ENCODE measurements at regions not wholly inside any gene's neighbourhood (a gene's known extent, or its start where the extent isn't known, plus 50 kb on each side); places are given as distances from the start of the nearest gene placed in this dataset.

GRCh38 chr3:20798666-20799065, 612.7 kb upstream of the SGO1 start:
- Mint-ChIP-seq H3K4me3 (no peak overlapping the region), H3K27me3 (no peaks in the 10 kb centered on the region), H3K36me3 (no peaks in the 10 kb centered on the region), H3K27ac (no peak overlapping the region), H3K4me1 (no peaks in the 10 kb centered on the region), H3K9me3 (peaks cover 10% of the 10 kb centered on the region)
- CTCF ChIA-PET = no interaction called here
- DNase-seq = no peak

DNA sequence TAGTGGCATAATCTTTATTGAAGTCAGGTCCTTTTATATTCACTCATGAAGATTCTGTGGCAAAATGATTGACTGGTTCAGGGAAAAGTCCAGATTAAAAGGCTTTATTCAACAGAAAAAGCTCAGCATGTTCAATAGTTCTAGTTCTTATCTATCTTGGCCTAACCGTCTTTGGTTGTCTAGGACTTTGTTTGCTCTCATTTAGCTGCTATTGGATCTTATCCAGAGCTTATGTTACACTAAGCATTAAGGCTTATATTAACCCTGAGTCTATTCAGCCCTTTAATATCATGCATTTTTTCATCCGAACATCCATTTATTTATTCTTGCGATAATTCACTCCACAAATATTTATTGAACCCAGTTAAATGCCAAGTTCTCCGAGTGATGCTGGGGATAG, 601.0 kb upstream of the SGO1 start:
- Mint-ChIP-seq H3K27ac (no peak overlapping the region), H3K36me3 (no peaks in the 10 kb centered on the region), H3K27me3 (no peaks in the 10 kb centered on the region), H3K4me1 (no peaks in the 10 kb centered on the region), H3K4me3 (no peak overlapping the region), H3K9me3 (peaks cover 24% of the 10 kb centered on the region)
- CTCF ChIA-PET = no interaction called here
- DNase-seq = no peak

GRCh38 chr3:20776692-20777091, 590.7 kb upstream of the SGO1 start:
- no peak overlapping the region for H3K27ac Mint-ChIP-seq
- no peaks in the 10 kb centered on the region for H3K27me3 Mint-ChIP-seq
- DNase-seq = no peak
- H3K9me3 Mint-ChIP-seq = peaks cover 30% of the 10 kb centered on the region
- CTCF ChIA-PET = no interaction called here
- no peaks in the 10 kb centered on the region for H3K36me3 Mint-ChIP-seq
- H3K4me1 Mint-ChIP-seq = no peaks in the 10 kb centered on the region
- H3K4me3 Mint-ChIP-seq = no peak overlapping the region

GRCh38 chr3:20776286-20776685, 590.3 kb upstream of the SGO1 start:
- CTCF ChIA-PET = no interaction called here
- Mint-ChIP-seq H3K4me3 (no peak overlapping the region), H3K27me3 (no peaks in the 10 kb centered on the region), H3K9me3 (peaks cover 30% of the 10 kb centered on the region), H3K36me3 (no peaks in the 10 kb centered on the region), H3K4me1 (no peaks in the 10 kb centered on the region), H3K27ac (no peak overlapping the region)
- no peak for DNase-seq

GRCh38 chr3:20773320-20773984, 587.4 kb upstream of the SGO1 start:
- no peak for DNase-seq
- Mint-ChIP-seq H3K27ac (no peak overlapping the region), H3K36me3 (no peaks in the 10 kb centered on the region), H3K4me1 (no peaks in the 10 kb centered on the region), H3K9me3 (peaks cover 30% of the 10 kb centered on the region), H3K4me3 (no peak overlapping the region), H3K27me3 (no peaks in the 10 kb centered on the region)
- CTCF ChIA-PET = no interaction called here

DNA sequence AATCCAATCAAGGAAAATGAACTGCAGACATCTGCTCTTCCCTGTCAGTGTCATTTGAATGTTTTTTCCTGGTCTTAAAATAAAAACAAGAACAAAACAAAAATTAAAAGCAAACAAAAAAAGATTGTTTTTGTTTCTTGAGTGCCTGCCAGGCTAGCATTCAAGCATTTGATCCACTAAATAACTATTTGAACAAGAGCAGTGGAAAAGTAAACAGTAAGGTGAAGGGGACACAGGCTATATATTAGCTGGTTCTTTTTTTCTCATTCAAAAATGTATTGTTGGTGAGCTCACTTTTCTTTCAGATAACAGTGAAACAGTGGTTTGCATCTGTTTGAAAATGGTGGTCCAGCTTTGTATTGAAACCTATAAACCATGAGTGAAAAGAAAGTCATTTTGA, 586.9 kb upstream of the SGO1 start:
- H3K27ac Mint-ChIP-seq = no peak overlapping the region
- no peak overlapping the region for H3K4me3 Mint-ChIP-seq
- no peaks in the 10 kb centered on the region for H3K36me3 Mint-ChIP-seq
- no peak for DNase-seq
- no peaks in the 10 kb centered on the region for H3K4me1 Mint-ChIP-seq
- peaks cover 31% of the 10 kb centered on the region for H3K9me3 Mint-ChIP-seq
- H3K27me3 Mint-ChIP-seq = no peaks in the 10 kb centered on the region
- CTCF ChIA-PET = no interaction called here

GRCh38 chr3:20769430-20769829, 583.4 kb upstream of the SGO1 start:
- Mint-ChIP-seq H3K4me1 (no peaks in the 10 kb centered on the region), H3K4me3 (no peak overlapping the region), H3K9me3 (peaks cover 24% of the 10 kb centered on the region), H3K27me3 (no peaks in the 10 kb centered on the region), H3K27ac (no peak overlapping the region), H3K36me3 (no peaks in the 10 kb centered on the region)
- CTCF ChIA-PET = no interaction called here
- no peak for DNase-seq

GRCh38 chr3:20760981-20761380, 575.0 kb upstream of the SGO1 start:
- Mint-ChIP-seq H3K27me3 (no peaks in the 10 kb centered on the region), H3K4me3 (no peak overlapping the region), H3K9me3 (peaks cover 17% of the 10 kb centered on the region), H3K27ac (no peak overlapping the region), H3K4me1 (no peaks in the 10 kb centered on the region), H3K36me3 (no peaks in the 10 kb centered on the region)
- CTCF ChIA-PET = no interaction called here
- DNase-seq = no peak

DNA sequence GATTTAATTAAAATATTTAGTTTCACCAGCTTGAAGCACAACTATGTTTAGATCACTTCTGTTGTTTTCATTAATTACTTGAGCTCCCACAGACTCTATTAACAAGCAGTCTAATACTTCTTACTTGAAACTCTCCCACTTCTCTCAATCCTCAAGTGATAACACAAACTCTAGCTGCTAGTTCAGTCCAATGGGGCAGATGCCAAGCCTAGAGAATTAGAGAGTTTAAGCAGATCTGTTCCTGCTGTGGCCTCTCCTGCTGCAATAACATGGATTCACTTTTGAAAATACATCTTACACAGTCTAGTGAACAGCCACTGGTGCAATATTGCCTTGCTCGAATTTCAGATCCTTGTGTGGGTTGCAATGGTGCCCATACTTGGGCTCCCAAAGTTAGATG, 566.4 kb upstream of the SGO1 start:
- H3K27ac Mint-ChIP-seq = no peak overlapping the region
- no peaks in the 10 kb centered on the region for H3K4me1 Mint-ChIP-seq
- no peaks in the 10 kb centered on the region for H3K36me3 Mint-ChIP-seq
- CTCF ChIA-PET = no interaction called here
- no peaks in the 10 kb centered on the region for H3K27me3 Mint-ChIP-seq
- no peak overlapping the region for H3K4me3 Mint-ChIP-seq
- peaks cover 24% of the 10 kb centered on the region for H3K9me3 Mint-ChIP-seq
- DNase-seq = no peak

- Mint-ChIP-seq H3K9me3 (peaks cover 23% of the 10 kb centered on the region), H3K36me3 (no peaks in the 10 kb centered on the region), H3K27ac (no peak overlapping the region), H3K4me1 (no peaks in the 10 kb centered on the region), H3K27me3 (no peaks in the 10 kb centered on the region), H3K4me3 (no peak overlapping the region)
- CTCF ChIA-PET = no interaction called here
- DNase-seq = no peak
These were observed 565.3 kb upstream of the SGO1 start for GRCh38 chr3:20751296-20751695.

- CTCF ChIA-PET = no interaction called here
- Mint-ChIP-seq H3K36me3 (no peaks in the 10 kb centered on the region), H3K4me1 (no peaks in the 10 kb centered on the region), H3K4me3 (no peak overlapping the region), H3K9me3 (peaks cover 8% of the 10 kb centered on the region), H3K27me3 (no peaks in the 10 kb centered on the region), H3K27ac (no peak overlapping the region)
- DNase-seq = no peak
These were observed 561.7 kb upstream of the SGO1 start for GRCh38 chr3:20747741-20748140.

DNA sequence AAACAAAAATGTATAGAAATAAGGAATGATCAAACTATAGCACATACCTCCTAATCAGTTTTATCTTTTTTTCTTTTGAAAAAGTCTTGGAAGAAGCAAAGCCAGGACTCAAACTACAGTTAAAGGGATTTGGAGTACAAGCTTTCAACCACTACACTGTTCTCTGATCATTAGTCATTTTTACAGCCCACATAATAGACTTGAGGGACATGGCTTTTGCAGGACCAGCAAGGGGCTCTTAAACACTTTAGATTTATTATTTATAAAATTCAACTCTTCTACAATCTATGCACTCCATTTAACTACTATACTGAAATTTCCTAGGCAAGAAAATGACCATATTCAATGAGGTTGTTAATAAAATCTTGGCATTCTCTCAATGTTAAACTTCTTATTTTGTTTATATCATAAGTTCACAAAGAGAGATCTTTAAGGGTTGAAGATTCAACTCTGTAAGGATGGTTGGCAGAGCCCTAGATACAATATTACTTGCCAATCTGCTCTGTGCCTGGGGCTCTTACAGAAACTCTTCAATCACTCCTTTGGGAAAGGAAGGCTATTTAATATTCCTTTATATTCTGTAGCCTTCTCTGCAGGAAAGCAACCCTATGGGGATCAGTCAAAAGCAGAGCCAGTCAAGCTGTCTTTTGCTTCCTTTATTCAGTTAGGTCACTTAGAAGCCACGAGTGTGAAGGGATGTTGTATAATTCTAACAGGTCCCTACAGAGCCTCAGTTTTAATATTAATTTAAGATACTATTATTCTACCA, 557.7 kb upstream of the SGO1 start:
- H3K4me1 Mint-ChIP-seq = no peaks in the 10 kb centered on the region
- no peak overlapping the region for H3K27ac Mint-ChIP-seq
- DNase-seq = no peak
- no peaks in the 10 kb centered on the region for H3K36me3 Mint-ChIP-seq
- no peak overlapping the region for H3K4me3 Mint-ChIP-seq
- CTCF ChIA-PET = no interaction called here
- H3K9me3 Mint-ChIP-seq = peaks cover 1% of the 10 kb centered on the region
- H3K27me3 Mint-ChIP-seq = no peaks in the 10 kb centered on the region

DNA sequence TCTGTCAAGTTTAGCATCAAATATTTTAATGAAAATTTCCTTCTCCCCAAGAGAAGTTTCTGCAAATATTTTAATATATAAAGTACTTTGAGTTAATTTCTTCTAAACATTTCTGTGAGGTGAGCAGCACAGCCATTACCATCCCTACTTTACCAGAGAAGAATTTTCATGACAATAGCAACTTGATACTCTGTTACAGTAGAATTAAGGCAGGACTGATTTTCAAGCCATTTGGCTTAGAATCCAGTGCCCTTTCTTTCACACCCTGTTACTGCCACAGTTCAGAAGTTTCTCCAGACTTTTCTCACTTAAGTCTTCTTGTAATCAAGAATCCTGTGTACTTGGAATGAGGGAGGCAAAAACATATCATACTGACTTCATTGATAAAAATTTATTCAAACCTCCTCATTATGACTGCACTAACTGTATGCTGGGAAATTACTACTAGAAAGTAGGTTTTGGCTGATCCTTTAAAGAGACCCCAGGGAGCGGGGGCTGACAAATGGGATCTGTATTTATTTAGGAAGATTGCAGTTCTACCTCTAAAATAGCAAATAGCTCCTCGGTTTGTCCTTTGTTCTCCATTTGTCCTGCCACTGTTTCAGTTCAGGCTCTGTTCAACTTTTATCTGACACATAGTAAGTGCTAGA, 557.0 kb upstream of the SGO1 start:
- CTCF ChIA-PET = no interaction called here
- Mint-ChIP-seq H3K4me1 (no peaks in the 10 kb centered on the region), H3K27me3 (no peaks in the 10 kb centered on the region), H3K27ac (no peak overlapping the region), H3K36me3 (no peaks in the 10 kb centered on the region), H3K4me3 (no peak overlapping the region), H3K9me3 (peaks cover 3% of the 10 kb centered on the region)
- DNase-seq = no peak

DNA sequence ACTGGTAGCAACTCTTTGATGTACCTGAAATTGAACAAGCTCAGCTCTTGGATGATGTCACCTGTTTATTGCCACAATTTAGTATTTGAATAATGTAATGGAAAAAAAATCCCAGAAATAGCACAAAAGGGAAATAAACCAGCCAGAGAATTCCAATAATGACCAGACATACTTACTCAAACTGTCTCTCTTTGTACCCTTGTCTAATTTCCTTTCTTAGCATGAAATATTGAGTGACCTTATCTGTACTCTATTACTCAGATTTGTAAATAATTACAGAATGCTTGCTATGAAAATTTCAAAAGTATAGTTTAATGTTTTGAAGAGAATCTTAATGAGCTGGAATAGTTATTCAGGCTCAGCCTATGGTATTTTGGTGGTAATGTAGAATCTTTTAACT, 555.4 kb upstream of the SGO1 start:
- H3K4me1 Mint-ChIP-seq = no peaks in the 10 kb centered on the region
- H3K27ac Mint-ChIP-seq = no peak overlapping the region
- no peak overlapping the region for H3K4me3 Mint-ChIP-seq
- H3K36me3 Mint-ChIP-seq = no peaks in the 10 kb centered on the region
- CTCF ChIA-PET = no interaction called here
- no peaks in the 10 kb centered on the region for H3K27me3 Mint-ChIP-seq
- H3K9me3 Mint-ChIP-seq = peaks cover 4% of the 10 kb centered on the region
- DNase-seq = no peak

- Mint-ChIP-seq H3K4me3 (no peak overlapping the region), H3K27me3 (no peaks in the 10 kb centered on the region), H3K27ac (no peak overlapping the region), H3K36me3 (no peaks in the 10 kb centered on the region), H3K4me1 (no peaks in the 10 kb centered on the region), H3K9me3 (peaks cover 4% of the 10 kb centered on the region)
- no peak for DNase-seq
- CTCF ChIA-PET = no interaction called here
These were observed 553.8 kb upstream of the SGO1 start for GRCh38 chr3:20739814-20740213.

Data from activated naive CD4-positive, alpha-beta T cell treated with anti-CD3 and anti-CD28 coated beads, Interleukin-2, amount 10 ng/mL, durations not matched to agents 7 days and 5 days (primary cell).